Peyer's patch (tissue), 4 donors: ENCODE measurements at regions not wholly inside any gene's neighbourhood (a gene's known extent, or its start where the extent isn't known, plus 50 kb on each side); places are given as distances from the start of the nearest gene placed in this dataset.

Experiments
- DNase-seq, 3 donors: peaks; one replicate each; pipeline ENCODE4 v3.0.0-alpha.2; 2017 to 2019
- H3K27ac ChIP-seq, 4 donors: fragments of 200-600 bp; sonication (generic); one replicate each; pipeline ENCODE4 v1.5.1; 2016 to 2019
- H3K27me3 ChIP-seq, 2 donors: fragments of 200-600 bp; sonication (generic); one replicate each; pipeline ENCODE4 v1.5.1; 2019
- H3K36me3 ChIP-seq, 3 donors: fragments of 200-600 bp; sonication (generic); one replicate each; pipeline ENCODE4 v1.5.1; 2016 to 2019
- H3K4me1 ChIP-seq, 4 donors: fragments of 200-600 bp; sonication (generic); one replicate each; pipeline ENCODE4 v1.5.1; 2016 to 2019
- H3K4me3 ChIP-seq, 4 donors: fragments of 200-600 bp; sonication (generic); 1 replicate in 3 of 4; 2 replicates in 1 of 4; pipeline ENCODE4 v1.5.1; 2016 to 2019; ENCODE audit warnings: mild to moderate bottlenecking in 1 of 4
- H3K9me3 ChIP-seq, 4 donors: fragments of 200-600 bp; sonication (generic); one replicate each; pipeline ENCODE4 v1.5.1; 2016 to 2019; ENCODE audit warnings: mild to moderate bottlenecking in 1 of 4
- POLR2A ChIP-seq, 2 donors: fragments of 450-650 bp; IDR thresholded peaks; one replicate each; pipeline ENCODE4 v1.5.1; 2017; ENCODE audit warnings: antibody characterized with exemption in 2 of 2, mild to moderate bottlenecking in 2 of 2, moderate library complexity in 2 of 2
- TF ChIP-seq, protein P1 (sequence below), 6 experiments: fragments of 450-650 bp in 4 of 6; fragments of 200-600 bp in 2 of 6; sonication (generic) in 1 of 6; IDR thresholded peaks; one replicate each; pipeline ENCODE4 v1.5.1; 2017 to 2019; ENCODE audit warnings: antibody characterized with exemption in 6 of 6, mild to moderate bottlenecking in 3 of 6, moderate library complexity in 1 of 6

DNA sequence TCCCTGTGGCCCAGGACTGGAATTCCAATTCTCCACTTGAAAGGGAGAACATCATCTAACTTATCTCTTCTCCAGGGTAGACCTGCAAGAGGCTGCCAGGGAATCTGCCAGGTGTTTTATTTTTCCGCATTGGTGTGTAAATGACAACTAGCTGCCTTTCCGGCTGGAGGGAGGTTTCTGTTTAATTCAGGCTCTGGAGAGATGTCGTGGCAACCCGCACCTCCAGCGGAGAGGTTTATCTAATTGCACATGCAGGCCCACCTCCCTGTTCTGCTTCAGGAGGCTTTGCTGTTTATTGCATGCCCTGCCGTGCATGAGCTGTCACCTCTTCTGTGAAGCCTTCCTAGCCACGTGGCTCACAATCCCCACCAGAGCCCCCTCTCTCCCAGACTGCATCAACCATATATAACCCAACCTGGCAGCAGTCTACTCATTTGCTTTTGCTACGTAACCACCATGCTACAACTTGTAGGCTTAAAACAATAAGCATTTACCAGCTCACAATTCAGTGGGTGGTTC is 151.6 kb downstream of the C1orf94 start:
- Histone ChIP-seq H3K36me3 (no peaks in the 10 kb centered on the region), H3K27me3 (no peaks in the 10 kb centered on the region), H3K4me1 (no peaks in the 10 kb centered on the region), H3K9me3 (no peaks in the 10 kb centered on the region), H3K4me3 (no peak overlapping the region), H3K27ac (no peak overlapping the region)
- TF ChIP-seq, protein P1, sequence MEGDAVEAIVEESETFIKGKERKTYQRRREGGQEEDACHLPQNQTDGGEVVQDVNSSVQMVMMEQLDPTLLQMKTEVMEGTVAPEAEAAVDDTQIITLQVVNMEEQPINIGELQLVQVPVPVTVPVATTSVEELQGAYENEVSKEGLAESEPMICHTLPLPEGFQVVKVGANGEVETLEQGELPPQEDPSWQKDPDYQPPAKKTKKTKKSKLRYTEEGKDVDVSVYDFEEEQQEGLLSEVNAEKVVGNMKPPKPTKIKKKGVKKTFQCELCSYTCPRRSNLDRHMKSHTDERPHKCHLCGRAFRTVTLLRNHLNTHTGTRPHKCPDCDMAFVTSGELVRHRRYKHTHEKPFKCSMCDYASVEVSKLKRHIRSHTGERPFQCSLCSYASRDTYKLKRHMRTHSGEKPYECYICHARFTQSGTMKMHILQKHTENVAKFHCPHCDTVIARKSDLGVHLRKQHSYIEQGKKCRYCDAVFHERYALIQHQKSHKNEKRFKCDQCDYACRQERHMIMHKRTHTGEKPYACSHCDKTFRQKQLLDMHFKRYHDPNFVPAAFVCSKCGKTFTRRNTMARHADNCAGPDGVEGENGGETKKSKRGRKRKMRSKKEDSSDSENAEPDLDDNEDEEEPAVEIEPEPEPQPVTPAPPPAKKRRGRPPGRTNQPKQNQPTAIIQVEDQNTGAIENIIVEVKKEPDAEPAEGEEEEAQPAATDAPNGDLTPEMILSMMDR (IDR thresholded peaks at IDR 0.05): no peak
- no peak for DNase-seq

GRCh38 chr1:34330061-34330460 is 153.4 kb downstream of the C1orf94 start:
- no peaks in the 10 kb centered on the region for H3K27me3 ChIP-seq
- H3K4me3 ChIP-seq: no peak overlapping the region
- H3K36me3 ChIP-seq: no peaks in the 10 kb centered on the region
- H3K4me1 ChIP-seq: no peaks in the 10 kb centered on the region
- no peaks in the 10 kb centered on the region for H3K9me3 ChIP-seq
- TF ChIP-seq, protein P1 (IDR thresholded peaks at IDR 0.05): no peak
- no peak for TF ChIP-seq POLR2A (IDR thresholded peaks at IDR 0.05)
- no peak overlapping the region for H3K27ac ChIP-seq
- no peak for DNase-seq

DNA sequence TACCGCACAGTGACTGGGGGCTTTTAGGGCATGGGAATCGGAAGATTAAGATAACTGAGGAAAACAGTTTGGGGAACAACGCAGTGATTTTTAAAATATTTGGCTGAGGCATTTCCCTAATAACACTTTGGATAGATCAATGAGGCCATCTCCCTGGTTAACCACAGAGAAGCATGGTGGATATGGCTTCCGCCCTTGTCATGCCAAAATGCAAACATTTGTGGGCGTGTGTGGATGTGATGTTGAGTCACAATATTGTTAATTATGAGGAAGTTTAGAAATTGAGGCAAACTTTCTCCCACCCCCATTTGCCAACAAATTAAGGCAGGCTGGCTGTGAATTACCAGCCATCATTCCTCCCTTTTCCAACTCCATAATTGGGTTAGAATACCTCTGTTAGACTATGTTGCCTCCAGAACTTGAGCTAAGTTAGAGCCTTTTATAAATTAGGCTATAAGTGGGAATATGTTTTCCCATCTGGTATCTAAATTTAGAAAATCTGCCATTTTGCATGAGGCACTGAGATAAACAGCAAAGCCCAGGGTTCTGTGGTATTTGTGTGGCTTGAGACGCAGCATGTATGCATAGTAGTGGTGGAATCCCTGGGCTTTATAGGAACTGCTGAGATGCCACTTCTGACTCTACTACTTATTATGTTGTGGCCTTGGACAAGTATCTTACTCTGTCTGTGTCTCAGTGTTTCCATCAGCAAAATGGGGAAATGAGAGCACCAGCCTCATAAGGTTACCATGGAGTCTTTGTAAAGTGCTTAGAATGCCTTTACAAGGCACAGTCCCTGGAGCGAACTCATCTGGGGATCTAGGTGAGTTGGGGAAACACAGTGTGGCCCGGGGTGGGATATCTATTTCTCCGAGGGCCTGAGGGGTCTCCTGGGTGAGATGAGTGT is 154.6 kb downstream of the C1orf94 start:
- no peak overlapping the region for H3K4me3 ChIP-seq
- no peaks in the 10 kb centered on the region for H3K27me3 ChIP-seq
- no peaks in the 10 kb centered on the region for H3K36me3 ChIP-seq
- TF ChIP-seq, protein P1 (IDR thresholded peaks at IDR 0.05): no peak
- no peak for TF ChIP-seq POLR2A (IDR thresholded peaks at IDR 0.05)
- H3K4me1 ChIP-seq: no peaks in the 10 kb centered on the region
- DNase-seq: no peak
- H3K9me3 ChIP-seq: no peaks in the 10 kb centered on the region
- H3K27ac ChIP-seq: no peak overlapping the region

DNA sequence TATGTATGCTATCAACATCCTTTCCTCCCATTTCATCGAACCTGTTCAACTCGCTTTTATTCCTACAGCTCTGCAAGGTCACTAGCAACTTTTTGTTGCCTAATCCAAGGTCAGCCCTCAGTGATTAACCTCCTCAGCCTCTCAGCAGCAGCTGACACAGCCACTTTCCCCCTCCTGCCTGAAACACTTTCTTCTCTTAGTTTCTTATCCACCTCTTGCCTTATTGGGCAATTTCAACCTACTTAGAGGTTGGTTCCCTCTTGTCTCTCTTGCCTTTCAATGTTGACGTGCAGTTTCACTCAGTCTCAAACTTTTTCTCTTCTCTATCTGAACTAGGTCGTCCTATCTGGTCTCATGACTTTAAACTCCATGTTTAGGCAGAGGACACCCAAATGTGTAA is 156.3 kb downstream of the C1orf94 start:
- no peak for DNase-seq
- no peak for TF ChIP-seq POLR2A (IDR thresholded peaks at IDR 0.05)
- TF ChIP-seq, protein P1 (IDR thresholded peaks at IDR 0.05): no peak
- Histone ChIP-seq H3K27ac (no peak overlapping the region), H3K36me3 (no peaks in the 10 kb centered on the region), H3K4me3 (no peak overlapping the region), H3K4me1 (no peaks in the 10 kb centered on the region), H3K27me3 (no peaks in the 10 kb centered on the region), H3K9me3 (no peaks in the 10 kb centered on the region)

- no peaks in the 10 kb centered on the region for H3K9me3 ChIP-seq
- H3K27ac ChIP-seq: no peak overlapping the region
- H3K4me1 ChIP-seq: no peaks in the 10 kb centered on the region
- H3K36me3 ChIP-seq: no peaks in the 10 kb centered on the region
- H3K27me3 ChIP-seq: no peaks in the 10 kb centered on the region
- no peak overlapping the region for H3K4me3 ChIP-seq
- no peak for DNase-seq
- TF ChIP-seq, protein P1 (IDR thresholded peaks at IDR 0.05): no peak
- TF ChIP-seq POLR2A (IDR thresholded peaks at IDR 0.05): no peak
These were observed 162.2 kb downstream of the C1orf94 start for GRCh38 chr1:34338871-34339270.
